ENCODE measurements at regions not wholly inside any gene's neighbourhood (a gene's known extent, or its start where the extent isn't known, plus 50 kb on each side); places are given as distances from the start of the nearest gene placed in this dataset.

DNA sequence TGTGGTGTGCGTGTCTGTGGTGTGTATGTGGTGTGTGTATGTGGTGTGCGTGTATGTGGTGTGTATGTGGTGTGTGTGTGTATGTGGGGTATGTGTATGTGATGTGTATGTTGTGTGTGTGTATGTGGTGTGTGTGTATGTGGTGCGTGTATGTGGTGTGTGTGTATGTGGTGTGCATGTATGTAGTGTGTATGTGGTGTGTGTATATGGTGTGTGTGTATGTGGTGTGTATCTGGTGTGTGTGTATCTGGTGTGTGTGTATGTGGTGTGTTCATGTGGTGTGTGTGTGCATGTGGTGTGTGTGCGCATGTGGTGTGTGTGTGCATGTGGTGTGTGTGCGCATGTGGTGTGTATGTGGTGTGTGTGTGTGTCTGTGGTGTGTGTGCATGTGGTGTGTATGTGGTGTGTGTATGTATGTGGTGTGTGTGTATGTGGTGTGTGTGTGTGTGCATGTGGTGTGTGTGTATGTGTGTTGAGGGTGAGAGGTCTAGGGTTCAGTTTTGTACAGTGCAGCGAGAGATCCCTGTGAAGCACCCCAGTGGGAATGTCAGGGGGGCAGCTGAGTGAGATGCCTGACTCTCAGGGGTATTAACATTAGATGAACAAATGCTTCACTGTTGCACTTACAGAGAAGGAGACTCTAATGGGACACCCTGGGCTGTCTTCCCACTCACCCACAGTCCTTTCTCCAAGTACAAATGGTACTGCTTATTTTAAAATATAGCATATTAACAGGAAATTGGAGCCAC lies 61.3 kb upstream of the MEDAG start:
- no peak for DNase-seq (ENCODE audit: low read depth in 3 of 3, low spot score in 2 of 3)

DNA sequence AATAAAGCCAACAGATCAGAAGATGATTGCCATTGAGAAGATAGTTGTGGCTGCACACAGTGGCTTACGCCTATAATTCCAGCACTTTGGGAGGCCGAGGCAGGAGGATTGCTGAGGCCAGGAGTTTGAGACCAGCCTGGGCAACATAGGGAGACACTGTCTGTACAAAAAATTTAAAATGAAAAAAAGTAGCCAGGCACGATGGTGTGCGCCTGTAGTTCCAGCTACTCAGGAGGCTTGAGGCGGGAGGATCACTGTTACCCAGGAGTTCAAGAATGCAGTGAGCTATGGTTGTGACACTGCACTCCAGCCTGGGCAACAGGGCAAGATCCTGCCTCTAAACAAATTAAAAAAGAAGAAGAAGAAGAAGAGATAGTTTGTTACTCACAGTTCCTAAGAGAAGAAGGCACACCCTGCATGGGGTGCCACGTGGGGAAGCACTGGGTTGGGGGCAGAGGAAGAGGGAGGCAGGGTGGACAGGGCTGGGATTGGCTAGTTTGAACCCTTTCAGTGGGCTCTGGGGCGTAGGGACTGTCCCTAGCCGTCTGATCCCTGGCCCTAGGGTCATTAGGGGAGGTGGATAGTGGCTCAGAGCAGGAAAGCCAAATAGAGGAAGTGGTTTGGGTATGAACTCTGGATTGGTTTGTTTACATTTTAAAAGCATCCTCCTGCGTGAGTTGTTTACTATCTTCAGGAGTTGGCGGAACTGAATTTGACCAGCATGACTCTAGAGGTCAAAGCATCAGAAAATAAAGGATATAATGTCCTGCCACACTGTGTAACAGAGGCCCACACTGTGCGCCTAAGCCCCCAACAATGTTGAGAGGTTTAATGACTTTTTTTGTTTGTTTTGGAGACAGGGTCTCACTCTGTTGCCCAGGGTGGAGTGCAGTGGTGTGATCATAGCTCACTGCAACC lies 60.5 kb upstream of the MEDAG start:
- no peak for DNase-seq (ENCODE audit: low read depth in 3 of 3, low spot score in 2 of 3)

DNA sequence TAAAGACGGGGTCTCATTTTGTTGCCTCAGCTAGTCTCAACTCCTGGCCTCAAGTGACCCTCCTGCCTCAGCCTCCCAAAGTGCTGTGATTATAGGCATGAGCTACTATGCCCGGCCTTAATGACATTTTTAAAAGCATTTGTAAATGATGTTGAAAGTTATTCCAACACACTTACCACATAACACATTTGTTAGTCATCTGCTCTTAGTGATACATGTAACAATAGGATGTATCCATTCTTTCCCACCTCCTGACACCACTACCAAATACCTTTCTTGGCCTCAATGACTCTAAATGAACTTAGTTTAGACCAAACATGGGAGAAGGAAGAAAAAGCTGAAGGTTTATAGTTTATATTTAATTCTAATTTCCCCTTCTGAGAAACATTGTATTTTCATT lies 59.8 kb upstream of the MEDAG start:
- DNase-seq (ENCODE audit: low read depth in 3 of 3, low spot score in 2 of 3) = no peak

DNA sequence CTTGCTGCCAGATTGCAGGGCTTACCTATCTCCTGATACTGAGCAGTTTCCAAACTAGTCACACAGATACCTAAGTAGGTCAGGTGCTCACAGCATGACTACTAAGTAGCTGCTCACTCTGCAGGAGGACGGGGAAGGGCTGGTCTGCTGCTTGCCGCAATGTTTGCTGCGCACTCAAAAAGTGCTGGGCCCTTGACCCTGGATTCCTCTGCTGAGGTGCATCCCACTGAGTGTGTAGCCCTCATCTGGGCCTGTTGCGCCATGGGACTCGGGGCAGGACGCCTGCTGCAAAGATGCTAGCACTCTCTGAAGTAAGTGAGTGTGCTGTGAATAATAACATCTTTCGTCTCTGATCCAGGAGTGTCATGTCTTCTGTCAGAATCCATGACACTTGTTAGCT lies 59.2 kb upstream of the MEDAG start:
- no peak for DNase-seq (ENCODE audit: low read depth in 3 of 3, low spot score in 2 of 3)

DNA sequence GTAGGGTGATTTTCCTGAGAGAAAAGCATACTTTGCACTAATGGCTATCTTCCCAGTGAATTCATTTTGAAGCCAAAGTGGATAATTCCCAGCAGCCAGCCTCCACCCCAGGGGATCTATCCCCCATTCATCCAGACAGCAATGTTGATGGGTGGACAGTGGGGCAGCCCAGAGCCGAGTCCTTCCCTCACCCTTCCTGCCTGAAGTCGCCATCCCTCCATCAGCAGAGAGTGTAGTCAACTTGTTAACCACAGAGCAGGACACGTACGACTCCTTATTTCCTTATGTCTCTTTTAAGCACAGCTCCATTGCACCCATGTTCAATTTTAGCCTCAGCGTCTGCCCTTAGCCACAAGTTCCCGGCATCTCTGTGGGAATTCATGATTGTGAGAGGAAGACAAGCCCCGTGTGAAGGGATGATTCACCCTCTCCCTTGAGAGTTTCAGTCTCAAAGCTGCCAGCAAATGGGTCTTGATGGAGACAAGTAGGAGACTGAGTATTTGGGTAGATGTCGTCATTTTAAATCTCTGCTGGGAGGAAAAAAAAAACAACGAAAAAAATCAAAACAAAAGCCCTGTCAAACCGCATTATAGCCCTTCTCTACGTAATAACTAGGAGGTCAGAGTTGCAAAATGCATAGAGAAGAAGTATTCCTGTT lies 58.3 kb upstream of the MEDAG start:
- no peak for DNase-seq (ENCODE audit: low read depth in 3 of 3, low spot score in 2 of 3)

DNA sequence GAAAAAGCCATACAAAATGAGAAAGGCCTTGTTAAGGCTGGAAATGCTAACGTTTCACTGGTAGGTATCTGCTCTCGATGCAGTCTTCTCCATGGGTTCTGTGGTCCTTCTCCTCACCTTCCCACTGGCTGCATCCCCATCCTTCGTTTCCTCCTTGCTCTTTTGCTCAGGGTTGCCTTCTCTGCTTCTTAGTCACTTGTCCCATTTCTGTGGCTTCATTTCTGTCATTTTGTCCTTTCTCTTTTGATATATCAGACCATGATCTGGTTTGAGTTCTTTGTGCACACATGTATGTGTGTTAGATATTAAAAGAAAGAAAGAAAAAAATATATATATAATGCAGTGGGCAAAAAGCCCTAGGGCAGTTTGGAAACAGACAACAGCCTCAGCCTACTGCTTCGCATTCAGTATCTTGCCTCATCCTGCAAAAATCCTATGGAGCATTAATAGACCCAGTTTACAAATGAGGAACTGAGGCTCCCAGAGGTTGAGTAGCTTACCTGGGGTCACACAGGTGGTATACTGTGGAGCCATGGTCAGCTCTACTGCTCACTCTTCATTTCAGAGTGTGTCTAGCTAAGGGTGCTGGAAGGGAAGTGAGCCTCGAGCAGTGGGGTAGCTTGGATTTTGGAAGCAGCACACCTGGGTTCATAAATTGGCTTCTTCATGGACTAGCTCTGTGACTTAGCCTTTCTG lies 57.6 kb upstream of the MEDAG start:
- DNase-seq (ENCODE audit: low read depth in 3 of 3, low spot score in 2 of 3) = no peak

DNA sequence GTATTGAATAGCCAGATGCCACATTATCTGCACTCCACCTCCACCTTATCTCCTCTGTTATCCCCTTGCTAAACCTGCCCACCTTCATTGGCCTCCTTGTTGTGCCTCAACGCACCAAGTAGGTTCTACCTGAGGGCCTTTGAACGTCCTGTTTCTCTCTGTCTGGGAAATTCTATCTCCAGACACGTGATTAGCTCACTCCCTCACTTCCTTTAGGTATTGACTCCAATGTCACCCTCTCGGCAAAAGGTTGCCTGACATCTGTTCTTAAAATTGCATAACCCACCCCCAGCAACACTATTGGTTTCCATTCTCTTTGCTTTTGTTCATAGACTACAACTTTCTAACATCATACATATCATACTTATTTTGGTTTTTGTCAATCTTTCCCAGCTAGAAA lies 56.5 kb upstream of the MEDAG start:
- DNase-seq (ENCODE audit: low read depth in 3 of 3, low spot score in 2 of 3) = no peak

DNA sequence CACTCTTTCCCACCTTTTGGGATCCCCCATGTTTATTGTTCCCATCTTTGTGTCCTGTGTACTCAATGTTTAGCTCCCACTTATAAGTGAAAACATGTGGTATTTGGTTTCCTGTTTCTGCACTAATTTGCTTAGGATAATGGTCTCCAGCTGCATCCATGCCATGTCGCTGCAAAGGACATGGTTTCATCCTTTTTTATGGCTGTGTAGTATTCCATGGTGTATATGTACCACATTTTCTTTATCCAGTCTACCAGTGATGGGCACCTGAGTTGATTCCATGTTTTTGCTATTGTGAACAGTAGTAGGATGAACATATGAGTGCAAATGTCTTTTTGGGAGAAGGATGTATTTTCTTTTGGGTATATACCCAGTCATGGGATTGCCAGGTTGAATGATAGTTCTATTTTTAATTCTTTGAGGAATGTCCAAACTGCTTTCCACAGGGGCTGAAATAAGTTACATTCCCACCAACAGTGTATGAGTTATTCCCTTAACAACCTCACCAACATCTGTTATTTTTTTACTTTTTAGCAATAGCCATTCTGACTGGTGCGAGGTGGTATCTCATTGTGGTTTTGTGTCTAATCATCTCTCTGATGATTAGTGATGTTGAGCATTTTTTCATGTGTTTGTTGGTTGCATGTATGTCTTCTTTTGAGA lies 55.7 kb upstream of the MEDAG start:
- DNase-seq (ENCODE audit: low read depth in 3 of 3, low spot score in 2 of 3) = no peak

DNA sequence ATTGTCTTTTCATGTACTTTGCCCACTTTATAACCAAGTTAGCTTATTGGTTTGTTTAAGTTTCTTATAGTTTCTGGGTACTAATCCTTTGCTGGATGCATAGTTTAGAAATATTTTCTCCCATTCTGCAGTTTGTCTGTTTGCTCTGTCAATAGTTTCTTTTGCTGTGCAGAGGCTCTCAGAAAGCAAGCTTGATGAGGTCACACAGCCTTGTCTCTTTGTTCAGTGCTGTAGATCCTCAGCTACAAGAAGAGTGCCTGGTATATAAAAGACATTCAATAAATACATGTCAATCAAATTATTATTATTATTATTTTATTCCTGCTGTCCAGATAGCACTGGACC lies 55.2 kb upstream of the MEDAG start:
- DNase-seq (ENCODE audit: low read depth in 3 of 3, low spot score in 2 of 3) = no peak

DNA sequence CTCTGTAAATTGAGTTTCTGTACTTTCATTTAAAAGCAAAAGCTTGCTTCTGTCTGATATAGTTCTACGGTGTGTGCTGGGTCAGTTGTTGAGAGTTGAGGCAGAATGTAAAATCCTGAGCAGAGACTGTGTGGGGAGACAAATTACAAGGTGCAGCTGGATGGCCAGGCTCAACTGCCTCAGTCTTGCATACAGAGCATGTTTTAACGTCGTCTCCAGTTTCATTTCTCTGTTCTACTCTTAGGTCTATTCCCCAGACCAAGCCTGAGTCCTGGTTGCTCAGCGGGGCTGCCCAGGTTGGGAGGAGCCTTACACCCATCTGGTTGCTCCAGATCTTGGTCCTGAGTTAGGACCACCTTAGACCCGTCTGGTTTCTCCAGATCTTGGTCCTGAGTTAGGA lies 54.4 kb upstream of the MEDAG start:
- DNase-seq (ENCODE audit: low read depth in 3 of 3, low spot score in 2 of 3) = no peak

DNA sequence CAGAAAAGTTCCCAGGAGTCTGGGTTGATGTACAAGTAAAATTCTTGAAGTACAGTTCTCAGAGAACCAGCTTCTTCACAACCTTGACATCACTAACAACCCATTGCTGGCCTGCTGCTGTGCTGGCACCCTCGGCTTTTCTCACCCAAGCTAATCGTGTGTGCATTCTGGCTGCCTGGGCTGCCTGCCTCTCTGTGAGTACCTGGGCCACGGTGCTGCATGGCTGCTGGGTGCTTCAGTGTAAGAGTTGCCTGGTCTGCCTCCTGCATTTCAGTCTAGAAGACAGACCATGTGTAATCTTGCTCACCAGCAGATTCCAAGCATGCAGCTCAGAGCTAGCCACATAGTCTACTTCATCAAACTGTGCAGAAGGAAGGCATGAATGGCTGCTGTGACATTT lies 50.5 kb upstream of the MEDAG start:
- no peak for DNase-seq (ENCODE audit: low read depth in 3 of 3, low spot score in 2 of 3)

DNA sequence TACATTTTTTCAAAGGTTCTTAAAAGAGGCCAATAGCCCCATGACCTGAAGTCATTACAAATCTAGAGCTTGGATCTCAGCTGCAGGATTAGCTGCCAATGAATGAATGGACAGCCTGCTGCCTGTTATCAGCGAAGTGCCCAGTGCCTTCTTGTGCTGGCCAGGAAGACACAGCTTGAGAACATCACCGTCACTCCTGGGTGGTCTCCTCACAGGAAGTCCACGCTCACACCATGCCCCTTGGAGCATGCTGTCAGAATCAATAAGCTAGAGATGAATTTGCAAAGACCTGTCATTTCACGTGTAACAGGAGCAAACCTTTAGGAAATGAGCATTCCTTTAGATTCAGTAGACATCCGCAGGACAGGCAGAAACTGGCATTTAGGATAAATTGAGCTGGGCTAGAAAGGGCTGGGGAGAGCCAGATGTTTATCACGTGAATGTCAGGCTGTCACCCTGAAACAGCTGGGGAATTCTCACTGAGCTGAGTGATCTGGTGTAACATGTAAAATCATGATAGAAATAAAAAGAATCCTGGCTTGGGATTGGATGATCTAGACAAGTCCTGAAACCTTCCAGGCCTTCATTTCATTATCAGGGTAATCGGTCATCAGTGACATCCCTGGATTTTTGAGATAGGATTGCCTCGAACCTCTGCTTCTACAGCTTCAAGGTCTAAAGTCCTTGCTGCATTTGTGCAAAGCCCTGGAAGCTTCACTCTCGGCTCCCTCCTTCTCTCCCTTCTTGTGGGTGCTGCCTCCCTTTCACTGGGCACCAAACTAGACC lies 49.9 kb upstream of the MEDAG start:
- no peak for DNase-seq (ENCODE audit: low read depth in 3 of 3, low spot score in 2 of 3)
